OCI-LY3 (cell line): ENCODE measurements at regions not wholly inside any gene's neighbourhood (a gene's known extent, or its start where the extent isn't known, plus 50 kb on each side); places are given as distances from the start of the nearest gene placed in this dataset.
"Not testable (repeated sequence)": the region's sequence is repeated elsewhere in the genome, so short reads cannot be mapped to it uniquely, and the experiment has no call there.

ENCODE experiments used
- H2AFZ ChIP-seq: fragments of 200-600, 300-600 bp; shearing (Covaris generic); 2 replicates; pipeline ENCODE4 v1.6.0; 2014; ENCODE audit warnings: antibody characterized with exemption, low read depth, low read length
- H3K27ac ChIP-seq: fragments of 200-600, 300-600 bp; sonication (generic); 2 replicates; pipeline ENCODE4 v1.5.1; 2014; ENCODE audit warnings: mild to moderate bottlenecking, low read length, moderate library complexity, mixed read lengths
- H3K27me3 ChIP-seq: fragments of 200-600, 300-600 bp; sonication (generic); 2 replicates; pipeline ENCODE4 v1.6.1; 2014; ENCODE audit warnings: low read depth, low read length, mixed read lengths
- H3K36me3 ChIP-seq: fragments of 200-600, 300-600 bp; sonication (generic); replicated peaks from 2 replicates; pipeline ENCODE3; 2014; ENCODE audit warnings: low read depth, low read length, mixed read lengths
- H3K4me1 ChIP-seq: fragments of 300-600, 200-600 bp; sonication (generic); 2 replicates; pipeline ENCODE4 v1.6.1; 2014; ENCODE audit warnings: low read length, mixed read lengths
- H3K4me2 ChIP-seq: fragments of 200-600, 300-600 bp; sonication (generic); 2 replicates; pipeline ENCODE4 v1.6.1; 2014; ENCODE audit warnings: low read length, mixed read lengths
- H3K4me3 ChIP-seq: fragments of 300-600, 200-600 bp; sonication (generic); 2 replicates; pipeline ENCODE4 v1.5.1; 2014; ENCODE audit warnings: antibody characterized with exemption, mild to moderate bottlenecking, low read length, moderate library complexity
- H3K79me2 ChIP-seq: fragments of 300-600, 200-600 bp; shearing (Covaris generic); 2 replicates; pipeline ENCODE4 v1.6.1; 2014; ENCODE audit warnings: mild to moderate bottlenecking, low read length, mixed read lengths
- H3K9ac ChIP-seq: fragments of 300-600, 200-600 bp; shearing (Covaris generic); 2 replicates; pipeline ENCODE4 v1.6.0; 2014; ENCODE audit warnings: mild to moderate bottlenecking, low read length, moderate library complexity
- H3K9me3 ChIP-seq: fragments of 200-600, 300-600 bp; shearing (Covaris generic); 2 replicates; pipeline ENCODE4 v1.6.1; 2014; ENCODE audit warnings: low read length, mixed read lengths; ENCODE audit not compliant: insufficient read depth
- H4K20me1 ChIP-seq: fragments of 200-600, 300-600 bp; sonication (generic); 2 replicates; pipeline ENCODE4 v1.6.1; 2016; ENCODE audit warnings: low read length, mixed read lengths; ENCODE audit not compliant: insufficient read depth
- EZH2phosphoT487 ChIP-seq: fragments of 200-600 bp; shearing (Covaris generic); IDR thresholded peaks from 2 replicates; pipeline ENCODE4 v1.6.1; 2018; ENCODE audit warnings: antibody characterized with exemption, mixed run types, low read depth
- TF ChIP-seq, protein P1 (sequence below): fragments of 200-600, 300-600 bp; sonication (generic); IDR thresholded peaks from 2 replicates; pipeline ENCODE4 v1.5.1; 2014; ENCODE audit warnings: antibody characterized with exemption, low read length, low read depth

DNA sequence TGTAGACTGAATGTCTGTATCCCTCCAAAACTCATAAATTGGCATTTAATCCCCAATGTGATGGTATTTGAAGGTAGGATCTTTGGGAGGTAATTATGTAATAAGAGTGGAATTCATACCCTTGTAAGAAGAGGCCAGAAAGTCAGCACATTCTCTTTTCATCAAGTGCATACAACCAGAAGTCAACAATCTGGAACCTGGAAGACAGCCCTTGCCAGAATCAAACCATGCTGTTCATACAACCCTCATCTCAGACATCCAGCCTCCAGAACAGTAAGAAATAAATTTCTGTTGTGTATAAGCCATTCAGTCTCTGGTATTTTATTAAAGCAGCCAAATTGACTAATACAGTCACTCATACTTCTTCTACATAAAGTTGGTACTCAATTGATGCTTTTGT lies 481.0 kb upstream of the SOX9 start:
- TF ChIP-seq EZH2phosphoT487 = no peak
- TF ChIP-seq, protein P1, sequence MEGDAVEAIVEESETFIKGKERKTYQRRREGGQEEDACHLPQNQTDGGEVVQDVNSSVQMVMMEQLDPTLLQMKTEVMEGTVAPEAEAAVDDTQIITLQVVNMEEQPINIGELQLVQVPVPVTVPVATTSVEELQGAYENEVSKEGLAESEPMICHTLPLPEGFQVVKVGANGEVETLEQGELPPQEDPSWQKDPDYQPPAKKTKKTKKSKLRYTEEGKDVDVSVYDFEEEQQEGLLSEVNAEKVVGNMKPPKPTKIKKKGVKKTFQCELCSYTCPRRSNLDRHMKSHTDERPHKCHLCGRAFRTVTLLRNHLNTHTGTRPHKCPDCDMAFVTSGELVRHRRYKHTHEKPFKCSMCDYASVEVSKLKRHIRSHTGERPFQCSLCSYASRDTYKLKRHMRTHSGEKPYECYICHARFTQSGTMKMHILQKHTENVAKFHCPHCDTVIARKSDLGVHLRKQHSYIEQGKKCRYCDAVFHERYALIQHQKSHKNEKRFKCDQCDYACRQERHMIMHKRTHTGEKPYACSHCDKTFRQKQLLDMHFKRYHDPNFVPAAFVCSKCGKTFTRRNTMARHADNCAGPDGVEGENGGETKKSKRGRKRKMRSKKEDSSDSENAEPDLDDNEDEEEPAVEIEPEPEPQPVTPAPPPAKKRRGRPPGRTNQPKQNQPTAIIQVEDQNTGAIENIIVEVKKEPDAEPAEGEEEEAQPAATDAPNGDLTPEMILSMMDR = no peak
- Histone ChIP-seq H3K9ac (no peak overlapping the region), H3K27ac (no peak overlapping the region), H3K27me3 (no peaks in the 10 kb centered on the region), H3K4me3 (no peak overlapping the region), H3K36me3 (no peaks in the 10 kb centered on the region), H3K4me2 (no peak overlapping the region), H3K4me1 (no peaks in the 10 kb centered on the region), H3K79me2 (no peaks in the 10 kb centered on the region), H4K20me1 (no peaks in the 10 kb centered on the region), H2AFZ (no peak overlapping the region), H3K9me3 (no peaks in the 10 kb centered on the region)

DNA sequence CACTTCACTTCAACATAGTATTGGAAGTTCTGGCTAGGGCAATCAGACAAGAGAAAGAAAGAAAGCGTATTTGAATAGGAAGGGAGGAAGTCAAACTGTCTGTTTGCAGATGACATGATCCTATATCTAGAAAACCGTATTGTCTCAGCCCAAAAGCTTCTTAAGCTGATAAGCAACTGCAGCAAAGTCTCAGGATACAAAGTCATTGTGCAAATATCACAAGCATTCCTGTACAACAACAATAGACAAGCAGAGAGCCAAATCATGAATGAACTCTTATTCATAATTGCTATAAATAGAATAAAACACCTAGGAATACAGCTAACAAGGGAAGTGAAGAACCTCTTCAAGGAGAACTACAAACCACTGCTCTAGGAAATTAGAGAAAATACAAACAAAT lies 473.9 kb upstream of the SOX9 start:
- H3K9me3 ChIP-seq, H3K27me3 ChIP-seq, H3K9ac ChIP-seq, H3K79me2 ChIP-seq, H3K27ac ChIP-seq, H3K36me3 ChIP-seq, H4K20me1 ChIP-seq, H3K4me1 ChIP-seq, H2AFZ ChIP-seq, H3K4me3 ChIP-seq, H3K4me2 ChIP-seq: not testable (repeated sequence)

DNA sequence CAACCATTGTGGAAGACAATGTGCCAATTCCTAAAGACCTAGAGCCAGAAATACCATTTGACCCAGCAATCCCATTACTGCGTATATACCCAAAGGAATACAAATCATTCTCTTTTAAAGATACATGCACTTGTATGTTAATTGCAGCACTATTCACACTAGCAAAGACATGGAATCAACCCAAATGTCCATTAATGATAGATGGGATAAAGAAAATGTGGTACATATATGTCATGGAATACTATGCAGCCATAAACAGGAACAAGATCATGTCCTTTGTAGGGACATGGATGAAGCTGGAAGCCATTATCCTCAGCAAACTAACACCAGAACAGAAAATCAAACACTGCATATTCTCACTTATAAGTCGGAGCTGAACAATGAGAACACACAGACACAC lies 472.5 kb upstream of the SOX9 start:
- not testable (repeated sequence) for H3K79me2 ChIP-seq, H3K4me1 ChIP-seq, H3K9me3 ChIP-seq, H3K4me3 ChIP-seq, H4K20me1 ChIP-seq, H3K9ac ChIP-seq, H3K36me3 ChIP-seq, H3K4me2 ChIP-seq, H2AFZ ChIP-seq, H3K27me3 ChIP-seq, H3K27ac ChIP-seq

DNA sequence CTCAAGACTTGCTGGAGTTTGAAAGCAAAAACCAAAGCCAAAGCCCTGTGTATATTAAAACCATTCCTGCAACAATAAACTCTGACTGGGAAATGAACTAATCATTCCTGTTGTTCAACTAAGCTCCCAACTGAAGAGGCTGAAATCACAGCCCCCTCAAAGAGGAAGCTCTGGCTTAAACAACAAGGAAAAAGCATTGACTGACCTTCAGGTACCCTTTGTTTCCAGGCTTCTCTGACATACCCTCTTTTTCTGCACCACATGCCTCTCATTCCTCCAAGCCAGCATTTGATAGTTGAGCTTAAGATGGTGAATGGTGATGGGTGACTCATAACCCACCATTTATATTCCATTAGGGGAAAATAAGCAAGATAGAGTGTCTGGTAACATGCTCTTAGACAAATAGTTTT lies 470.9 kb upstream of the SOX9 start:
- Histone ChIP-seq H3K9me3 (no peaks in the 10 kb centered on the region), H3K4me3 (no peak overlapping the region), H3K27me3 (no peaks in the 10 kb centered on the region), H3K4me1 (no peaks in the 10 kb centered on the region), H4K20me1 (no peaks in the 10 kb centered on the region), H3K9ac (no peak overlapping the region), H3K79me2 (no peaks in the 10 kb centered on the region), H3K27ac (no peak overlapping the region), H3K36me3 (no peaks in the 10 kb centered on the region), H2AFZ (no peak overlapping the region), H3K4me2 (no peak overlapping the region)
- TF ChIP-seq EZH2phosphoT487 = no peak
- TF ChIP-seq, protein P1 = no peak

DNA sequence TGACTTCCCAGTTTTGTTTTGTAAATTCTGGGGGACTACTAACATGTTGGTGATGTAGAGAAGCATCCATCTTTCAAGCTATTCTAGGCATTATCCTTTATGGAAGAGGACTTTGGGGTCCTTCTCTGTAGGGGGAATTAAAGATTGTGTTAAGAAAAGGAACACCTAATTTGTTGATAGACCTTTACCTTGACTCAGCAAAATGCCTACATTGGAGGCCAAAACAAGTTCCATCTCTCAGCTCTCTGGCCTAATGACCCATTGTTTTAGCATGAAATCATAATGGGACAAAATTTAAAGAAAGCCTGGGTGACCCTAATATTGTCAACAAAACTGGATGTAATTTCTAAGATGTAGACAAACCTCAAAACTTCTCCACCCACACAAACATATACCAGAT lies 465.3 kb upstream of the SOX9 start:
- Histone ChIP-seq H3K27me3 (no peaks in the 10 kb centered on the region), H3K36me3 (no peaks in the 10 kb centered on the region), H3K4me3 (no peak overlapping the region), H3K79me2 (no peaks in the 10 kb centered on the region), H3K9ac (no peak overlapping the region), H4K20me1 (no peaks in the 10 kb centered on the region), H3K4me2 (no peak overlapping the region), H3K27ac (no peak overlapping the region), H3K4me1 (no peaks in the 10 kb centered on the region), H3K9me3 (no peaks in the 10 kb centered on the region), H2AFZ (no peak overlapping the region)
- TF ChIP-seq, protein P1 = no peak
- TF ChIP-seq EZH2phosphoT487 = no peak
